H1 (cell line): ENCODE measurements at regions not wholly inside any gene's neighbourhood (a gene's known extent, or its start where the extent isn't known, plus 50 kb on each side); places are given as distances from the start of the nearest gene placed in this dataset.

ENCODE experiments used
- CTCF ChIA-PET: fragments of 300-600 bp; sonication (Branson Sonifier 250); formaldehyde crosslinking; loops from one replicate; lab custom pipeline; 2021; ENCODE audit not compliant: partially characterized antibody; lab: Charles Lee
- POLR2A ChIA-PET: fragments of 300-600 bp; sonication (Branson Sonifier 250); formaldehyde crosslinking; loops from one replicate; lab custom pipeline; 2021; ENCODE audit warnings: inconsistent platforms; ENCODE audit not compliant: partially characterized antibody; lab: Charles Lee
- DNase-seq, 2 experiments: peaks; one replicate each; pipeline versions ENCODE4 v3.0.0 to v3.0.0-alpha.2; 2010 to 2022; ENCODE audit warnings: low spot score in 2 of 2, low read depth in 1 of 2, mixed read lengths in 1 of 2
- FAIRE-seq: peaks from 2 replicates; lab custom pipeline; 2011; peaks lifted over from hg19 to GRCh38; lab: Jason Lieb, UNC
- H2AFZ ChIP-seq: 2 replicates; pipeline ENCODE4 v1.8.1; 2012; ENCODE audit warnings: low read length, inconsistent platforms
- H2AK5ac ChIP-seq: 2 replicates; pipeline ENCODE4 v1.6.1; 2013; ENCODE audit warnings: low read depth, low read length
- H2BK120ac ChIP-seq: replicated peaks from 2 replicates; pipeline ENCODE3; 2013; ENCODE audit warnings: low read depth, low read length, inconsistent platforms
- H2BK12ac ChIP-seq: 2 replicates; pipeline ENCODE4 v1.6.1; 2013; ENCODE audit warnings: low read depth, low read length
- H2BK15ac ChIP-seq: 2 replicates; pipeline ENCODE4 v1.6.1; 2013; ENCODE audit warnings: low read length
- H2BK20ac ChIP-seq: 2 replicates; pipeline ENCODE4 v1.6.1; 2013; ENCODE audit warnings: low read length
- H2BK5ac ChIP-seq: 2 replicates; pipeline ENCODE4 v1.6.1; 2013; ENCODE audit warnings: low read depth, low read length
- H3K14ac ChIP-seq: 2 replicates; pipeline ENCODE4 v1.6.1; 2013; ENCODE audit warnings: inconsistent platforms; ENCODE audit not compliant: insufficient read length
- H3K18ac ChIP-seq: 2 replicates; pipeline ENCODE4 v1.6.1; 2013; ENCODE audit warnings: low read length; ENCODE audit errors: extremely low read depth
- H3K23ac ChIP-seq: 2 replicates; pipeline ENCODE4 v1.6.1; 2013; ENCODE audit warnings: inconsistent platforms; ENCODE audit not compliant: insufficient read length
- H3K23me2 ChIP-seq: 2 replicates; pipeline ENCODE4 v1.6.1; 2013; ENCODE audit warnings: low read depth, low read length
- H3K27ac ChIP-seq: 2 replicates; pipeline ENCODE4 v1.6.1; 2011; ENCODE audit warnings: low read depth, low read length, inconsistent platforms
- H3K27me3 ChIP-seq, 4 experiments: replicated peaks in 1 of 4; 1 replicate in 1 of 4; 2 replicates in 3 of 4; pipeline versions ENCODE4 v1.6.1 to v1.8.1; 2011 to 2013; ENCODE audit warnings: low read length in 3 of 4, mild to moderate bottlenecking in 3 of 4, inconsistent platforms in 2 of 4, mixed read lengths in 2 of 4, moderate library complexity in 1 of 4; ENCODE audit not compliant: control insufficient read depth in 3 of 4, insufficient read depth in 3 of 4; ENCODE audit errors: extremely low read depth in 1 of 4
- H3K36me3 ChIP-seq, 4 experiments: 2 replicates each; pipeline versions ENCODE4 v1.6.1 to v1.8.1; 2011 to 2013; ENCODE audit warnings: mild to moderate bottlenecking in 4 of 4, low read length in 3 of 4, moderate library complexity in 2 of 4, control low read depth in 1 of 4, inconsistent platforms in 1 of 4; ENCODE audit not compliant: insufficient read depth in 4 of 4, control insufficient read depth in 2 of 4
- H3K4ac ChIP-seq: replicated peaks from 2 replicates; pipeline ENCODE3; 2013; ENCODE audit warnings: low read length, low read depth, mixed read lengths, inconsistent platforms; ENCODE audit not compliant: insufficient read length
- H3K4me1 ChIP-seq, 4 experiments: replicated peaks in 1 of 4; 1 replicate in 1 of 4; 2 replicates in 3 of 4; pipeline versions ENCODE4 v1.6.1 to v1.8.1; 2011 to 2013; ENCODE audit warnings: low read length in 3 of 4, inconsistent platforms in 2 of 4, mixed read lengths in 1 of 4; ENCODE audit not compliant: insufficient read depth in 4 of 4, control insufficient read depth in 3 of 4
- H3K4me2 ChIP-seq, 2 experiments: 2 replicates each; pipeline versions ENCODE4 v1.6.1 to v1.8.1; 2011 to 2013; ENCODE audit warnings: low read depth in 2 of 2, low read length in 2 of 2, control low read depth in 1 of 2, inconsistent platforms in 1 of 2, mild to moderate bottlenecking in 1 of 2; ENCODE audit not compliant: insufficient read depth in 1 of 2
- H3K4me3 ChIP-seq, 4 experiments: fragments of 200-600, 300-600 bp in 1 of 4; sonication (generic), shearing (Covaris generic), sonication (Bioruptor Twin) in 1 of 4; 2 replicates each; pipeline versions ENCODE4 v1.5.1 to v1.8.1; 2011 to 2016; ENCODE audit warnings: low read length in 4 of 4, low read depth in 3 of 4, control low read depth in 2 of 4, inconsistent platforms in 2 of 4, mild to moderate bottlenecking in 2 of 4, mixed read lengths in 1 of 4, moderate library complexity in 1 of 4; ENCODE audit not compliant: insufficient read depth in 2 of 4; ENCODE audit errors: extremely low read depth in 1 of 4
- H3K56ac ChIP-seq: replicated peaks from 2 replicates; pipeline ENCODE3; 2013; ENCODE audit warnings: low read depth, mild to moderate bottlenecking, mixed read lengths, low read length, inconsistent platforms; ENCODE audit not compliant: insufficient read length
- H3K79me1 ChIP-seq: 2 replicates; pipeline ENCODE4 v1.6.1; 2013; ENCODE audit warnings: low read depth, low read length, control low read depth
- H3K79me2 ChIP-seq, 2 experiments: 2 replicates each; pipeline versions ENCODE4 v1.6.1 to v1.8.1; 2012 to 2013; ENCODE audit warnings: low read length in 2 of 2, mild to moderate bottlenecking in 2 of 2, inconsistent platforms in 1 of 2; ENCODE audit not compliant: insufficient read depth in 2 of 2, control insufficient read depth in 1 of 2
- H3K9ac ChIP-seq, 4 experiments: replicated peaks in 1 of 4; 1 replicate in 1 of 4; 2 replicates in 3 of 4; pipeline versions ENCODE4 v1.6.1 to v1.8.1; 2011 to 2013; ENCODE audit warnings: low read depth in 3 of 4, low read length in 3 of 4, control low read depth in 2 of 4, mild to moderate bottlenecking in 2 of 4, moderate library complexity in 2 of 4, inconsistent platforms in 1 of 4; ENCODE audit errors: extremely low read depth in 1 of 4
- H3K9me3 ChIP-seq, 2 experiments: 2 replicates each; pipeline versions ENCODE4 v1.6.1 to v1.8.1; 2012 to 2013; ENCODE audit warnings: mild to moderate bottlenecking in 2 of 2, moderate library complexity in 2 of 2, control low read depth in 1 of 2, inconsistent platforms in 1 of 2, low read depth in 1 of 2, low read length in 1 of 2, mixed read lengths in 1 of 2; ENCODE audit not compliant: insufficient read depth in 2 of 2
- H4K20me1 ChIP-seq, 2 experiments: replicated peaks in 1 of 2; 2 replicates each; pipeline versions ENCODE3 to v1.8.1; 2011 to 2013; ENCODE audit warnings: inconsistent platforms in 2 of 2, low read length in 2 of 2, mild to moderate bottlenecking in 1 of 2; ENCODE audit not compliant: insufficient read depth in 2 of 2, control insufficient read depth in 1 of 2
- H4K5ac ChIP-seq: 2 replicates; pipeline ENCODE4 v1.6.1; 2013; ENCODE audit warnings: low read length, low read depth, mixed read lengths, inconsistent platforms; ENCODE audit not compliant: insufficient read length
- H4K8ac ChIP-seq: 2 replicates; pipeline ENCODE4 v1.8.0; 2013; ENCODE audit warnings: mild to moderate bottlenecking, moderate library complexity, low read length, inconsistent platforms; ENCODE audit not compliant: insufficient read depth; ENCODE audit errors: extremely low read depth
- H4K91ac ChIP-seq: replicated peaks from 2 replicates; pipeline ENCODE3; 2013; ENCODE audit warnings: low read length, mixed read lengths, inconsistent platforms; ENCODE audit not compliant: insufficient read length
- CBX8 ChIP-seq: fragments of 300-800, 300-1000 bp; sonication (generic); IDR thresholded peaks from 2 replicates; pipeline ENCODE4 v1.7.1; 2016; ENCODE audit warnings: low read depth, low read length, borderline replicate concordance
- CHD1 ChIP-seq: IDR thresholded peaks from 2 replicates; pipeline ENCODE4 v1.6.1; 2012; ENCODE audit warnings: low read depth, low read length, improper control_type of control experiment
- GABPA ChIP-seq: IDR thresholded peaks from 2 replicates; pipeline ENCODE4 v1.6.1; 2011; ENCODE audit warnings: mild to moderate bottlenecking, low read length, moderate library complexity, borderline replicate concordance; ENCODE audit not compliant: insufficient read depth
- JUN ChIP-seq: IDR thresholded peaks from 2 replicates; pipeline ENCODE4 v1.6.1; 2011; ENCODE audit warnings: low read depth, mild to moderate bottlenecking, improper control_type of control experiment, low read length
- RAD21 ChIP-seq, 2 experiments: IDR thresholded peaks in 1 of 2; conservative IDR thresholded peaks in 1 of 2; 2 replicates each; pipeline ENCODE4 v1.6.1; 2011; ENCODE audit warnings: low read depth in 2 of 2, low read length in 2 of 2, improper control_type of control experiment in 1 of 2, inconsistent platforms in 1 of 2, mild to moderate bottlenecking in 1 of 2, moderate library complexity in 1 of 2
- RBBP5 ChIP-seq: IDR thresholded peaks from 2 replicates; pipeline ENCODE4 v1.7.1; 2012; ENCODE audit warnings: low read depth, mild to moderate bottlenecking, inconsistent platforms, low read length, moderate library complexity, borderline replicate concordance
- RNF2 ChIP-seq: fragments of 200-900, 300-1000 bp; sonication (generic); IDR thresholded peaks from 2 replicates; pipeline ENCODE4 v1.7.1; 2016; ENCODE audit warnings: borderline replicate concordance, low read depth, mild to moderate bottlenecking, antibody characterized with exemption, low read length; ENCODE audit not compliant: poor library complexity, severe bottlenecking; ENCODE audit errors: missing control alignments
- SIN3A ChIP-seq, 2 experiments: IDR thresholded peaks in 1 of 2; conservative IDR thresholded peaks in 1 of 2; 2 replicates each; pipeline ENCODE4 v1.6.1; 2011 to 2012; ENCODE audit warnings: low read length in 2 of 2, improper control_type of control experiment in 1 of 2, low read depth in 1 of 2, mild to moderate bottlenecking in 1 of 2
- SP1 ChIP-seq: IDR thresholded peaks from 2 replicates; pipeline ENCODE4 v1.6.1; 2011; ENCODE audit warnings: low read depth, low read length
- SRF ChIP-seq: IDR thresholded peaks from 2 replicates; pipeline ENCODE4 v1.6.1; 2011; ENCODE audit warnings: mild to moderate bottlenecking, low read depth, low read length, moderate library complexity
- TEAD4 ChIP-seq: IDR thresholded peaks from 2 replicates; pipeline ENCODE4 v1.6.1; 2012; ENCODE audit warnings: low read depth, low read length, inconsistent platforms, mixed read lengths
- WGBS, 2 experiments: shearing (Covaris generic) in 1 of 2; methylation state at CpG; one replicate each; pipeline versions ENCODE4 v1.1.6 to v1.1.7; 2013 to 2015; ENCODE audit warnings: low lambda C conversion rate in 2 of 2, mixed read lengths in 2 of 2, inconsistent platforms in 1 of 2, low coverage in 1 of 2, missing lambda C conversion rate in 1 of 2; ENCODE audit not compliant: insufficient replicate concordance in 2 of 2, insufficient coverage in 1 of 2, insufficient read length in 1 of 2; ENCODE audit errors: extremely low coverage in 1 of 2, missing lambda C conversion rate in 1 of 2; 5-methylcytosine and 5-hydroxymethylcytosine counted together
- TF ChIP-seq, protein P1 (sequence below): IDR thresholded peaks from 2 replicates; pipeline ENCODE4 v1.6.1; 2011; ENCODE audit warnings: low read length, improper control_type of control experiment

DNA sequence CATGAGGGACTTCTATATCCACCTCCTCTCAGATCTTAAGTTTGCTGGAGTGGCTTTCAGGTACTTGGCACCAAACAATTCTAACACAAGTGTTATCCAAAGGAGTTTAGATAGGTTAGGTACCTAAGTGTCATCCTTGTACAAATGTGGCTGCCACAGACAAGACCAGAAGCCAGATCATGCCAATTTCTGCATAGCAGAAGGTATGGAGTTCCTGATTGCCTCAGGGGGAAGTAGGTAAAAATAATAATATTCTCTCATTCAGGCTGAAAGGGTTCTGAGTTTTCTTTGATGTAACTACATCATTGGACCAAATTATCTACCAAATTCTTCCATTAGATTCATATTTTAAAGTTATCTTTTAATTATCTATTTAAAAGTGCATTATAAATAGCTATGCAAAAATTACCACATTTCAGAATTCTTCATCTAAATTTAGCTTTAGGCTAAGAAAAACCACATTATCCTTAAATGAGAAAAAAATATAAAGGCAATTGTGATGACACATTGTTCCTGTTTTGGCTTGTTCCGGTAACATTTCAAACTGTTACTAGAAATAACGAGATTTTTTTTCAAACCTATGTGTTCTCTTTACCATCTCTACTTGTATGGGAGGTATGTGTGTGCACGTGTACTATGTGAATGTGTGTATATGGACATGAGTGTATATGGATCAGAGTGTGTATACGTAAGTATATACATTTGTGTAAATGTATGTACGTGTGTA, 66.2 kb upstream of the POU2AF2 start:
- Histone ChIP-seq H3K56ac (no peak overlapping the region), H2AK5ac (no peak overlapping the region), H2BK12ac (no peak overlapping the region), H3K79me2 (no peaks in the 10 kb centered on the region), H3K9me3 (no peaks in the 10 kb centered on the region), H4K20me1 (no peaks in the 10 kb centered on the region), H2BK120ac (no peak overlapping the region), H3K4me1 (no peaks in the 10 kb centered on the region), H2BK15ac (no peak overlapping the region), H4K5ac (no peak overlapping the region), H2AFZ (no peak overlapping the region), H3K36me3 (no peaks in the 10 kb centered on the region), H3K27ac (no peak overlapping the region), H3K23me2 (no peaks in the 10 kb centered on the region; the same call in 1 of the 2 replicates), H4K8ac (no peak overlapping the region), H3K27me3 (no peaks in the 10 kb centered on the region), H3K4me3 (no peak overlapping the region), H2BK5ac (no peak overlapping the region), H3K14ac (no peak overlapping the region), H3K4ac (no peak overlapping the region), H3K79me1 (no peaks in the 10 kb centered on the region), H3K9ac (no peak overlapping the region), H3K4me2 (no peak overlapping the region), H2BK20ac (no peak overlapping the region), H3K18ac (no peak overlapping the region), H3K23ac (no peak overlapping the region), H4K91ac (no peak overlapping the region)
- ChIA-PET CTCF (no interaction called here), POLR2A (no interaction called here)
- 68% methylated on average over 5 of the region's 5 CpGs; no CpG with 5 or more reads in 1 of the 2 experiments for WGBS, 2 experiments
- FAIRE-seq (no peak), DNase-seq (no peak)
- TF ChIP-seq RBBP5 (no peak), CHD1 (no peak), RAD21 (IDR thresholded peaks at IDR 0.05 in 1 of 2, conservative IDR thresholded peaks at IDR 0.05 in 1 of 2; ENCODE audit: low read depth in 2 of 2, low read length in 2 of 2) (no peak), SIN3A (conservative IDR thresholded peaks at IDR 0.05 in 1 of 2, IDR thresholded peaks at IDR 0.05 in 1 of 2; ENCODE audit: low read depth in 1 of 2, low read length in 2 of 2) (no peak), GABPA (no peak), CBX8 (no peak), SP1 (no peak), RNF2 (no peak), SRF (no peak), JUN (no peak), TEAD4 (no peak)
- TF ChIP-seq, protein P1, sequence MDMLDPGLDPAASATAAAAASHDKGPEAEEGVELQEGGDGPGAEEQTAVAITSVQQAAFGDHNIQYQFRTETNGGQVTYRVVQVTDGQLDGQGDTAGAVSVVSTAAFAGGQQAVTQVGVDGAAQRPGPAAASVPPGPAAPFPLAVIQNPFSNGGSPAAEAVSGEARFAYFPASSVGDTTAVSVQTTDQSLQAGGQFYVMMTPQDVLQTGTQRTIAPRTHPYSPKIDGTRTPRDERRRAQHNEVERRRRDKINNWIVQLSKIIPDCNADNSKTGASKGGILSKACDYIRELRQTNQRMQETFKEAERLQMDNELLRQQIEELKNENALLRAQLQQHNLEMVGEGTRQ, result no peak
